H9 (cell line): ENCODE measurements at regions not wholly inside any gene's neighbourhood (a gene's known extent, or its start where the extent isn't known, plus 50 kb on each side); places are given as distances from the start of the nearest gene placed in this dataset.

Source experiments
- DNase-seq: peaks from one replicate; pipeline ENCODE4 v3.0.0-alpha.2; 2017
- H2AFZ ChIP-seq: one replicate; pipeline ENCODE4 v1.6.1; 2013; ENCODE audit warnings: mild to moderate bottlenecking, low read length, control low read depth, moderate library complexity
- H2AK5ac ChIP-seq: 2 replicates; pipeline ENCODE4 v1.6.1; 2013; ENCODE audit warnings: low read length, control low read depth, mixed read lengths; ENCODE audit not compliant: insufficient read length
- H2BK120ac ChIP-seq: one replicate; pipeline ENCODE4 v1.6.1; 2013; ENCODE audit warnings: low read depth, mild to moderate bottlenecking, low read length, control low read depth, inconsistent platforms; ENCODE audit not compliant: poor library complexity, severe bottlenecking
- H2BK12ac ChIP-seq: 2 replicates; pipeline ENCODE4 v1.6.1; 2013; ENCODE audit warnings: low read length, control low read depth, mixed read lengths, low read depth; ENCODE audit not compliant: insufficient read length
- H2BK15ac ChIP-seq: 2 replicates; pipeline ENCODE4 v1.6.1; 2013; ENCODE audit warnings: low read depth, low read length, control low read depth
- H2BK20ac ChIP-seq: one replicate; pipeline ENCODE4 v1.6.1; 2013; ENCODE audit warnings: low read depth, mild to moderate bottlenecking, low read length, control low read depth, inconsistent platforms; ENCODE audit not compliant: poor library complexity, severe bottlenecking
- H2BK5ac ChIP-seq: 2 replicates; pipeline ENCODE4 v1.6.1; 2013; ENCODE audit warnings: low read length, control low read depth, mixed read lengths; ENCODE audit not compliant: insufficient read length
- H3K14ac ChIP-seq: 2 replicates; pipeline ENCODE4 v1.6.1; 2013; ENCODE audit warnings: low read length, control low read depth; ENCODE audit not compliant: insufficient read depth
- H3K18ac ChIP-seq: 2 replicates; pipeline ENCODE4 v1.6.1; 2013; ENCODE audit warnings: low read depth, mild to moderate bottlenecking, mixed read lengths, low read length, control low read depth; ENCODE audit not compliant: insufficient read length
- H3K23ac ChIP-seq: 2 replicates; pipeline ENCODE4 v1.6.1; 2013; ENCODE audit warnings: low read length, control low read depth, mixed read lengths, low read depth; ENCODE audit not compliant: insufficient read length
- H3K23me2 ChIP-seq: 2 replicates; pipeline ENCODE4 v1.6.1; 2013; ENCODE audit warnings: low read depth, mild to moderate bottlenecking, mixed read lengths, low read length, control low read depth; ENCODE audit not compliant: insufficient read length, poor library complexity, severe bottlenecking
- H3K27ac ChIP-seq: 2 replicates; pipeline ENCODE4 v1.5.1; 2013; ENCODE audit warnings: low read length, control low read depth, mixed read lengths, low read depth; ENCODE audit not compliant: insufficient read length
- H3K27me3 ChIP-seq: 2 replicates; pipeline ENCODE4 v1.6.1; 2013; ENCODE audit warnings: low read length, control low read depth, inconsistent platforms; ENCODE audit not compliant: insufficient read depth
- H3K4ac ChIP-seq: 2 replicates; pipeline ENCODE4 v1.6.1; 2013; ENCODE audit warnings: low read depth, mild to moderate bottlenecking, control low read depth, inconsistent platforms, low read length, moderate library complexity
- H3K4me1 ChIP-seq: 2 replicates; pipeline ENCODE4 v1.6.1; 2013; ENCODE audit warnings: low read length, control low read depth, inconsistent platforms; ENCODE audit not compliant: insufficient read depth
- H3K4me2 ChIP-seq: 2 replicates; pipeline ENCODE4 v1.6.1; 2013; ENCODE audit warnings: low read length, control low read depth, mixed read lengths; ENCODE audit not compliant: insufficient read length, insufficient read depth
- H3K56ac ChIP-seq: 2 replicates; pipeline ENCODE4 v1.6.1; 2013; ENCODE audit warnings: low read depth, mild to moderate bottlenecking, mixed read lengths, low read length, control low read depth; ENCODE audit not compliant: insufficient read length
- H3K79me1 ChIP-seq: 2 replicates; pipeline ENCODE4 v1.6.1; 2013; ENCODE audit warnings: low read depth, mild to moderate bottlenecking, moderate library complexity, low read length, control low read depth, inconsistent platforms; ENCODE audit not compliant: insufficient read depth, poor library complexity, severe bottlenecking
- H3K79me2 ChIP-seq: 2 replicates; pipeline ENCODE4 v1.6.1; 2013; ENCODE audit warnings: low read length, control low read depth, inconsistent platforms; ENCODE audit not compliant: insufficient read depth
- H3K9ac ChIP-seq: 2 replicates; pipeline ENCODE4 v1.6.1; 2013; ENCODE audit warnings: low read length, control low read depth, mixed read lengths; ENCODE audit not compliant: insufficient read length; ENCODE audit errors: extremely low read depth
- H3K9me3 ChIP-seq: one replicate; pipeline ENCODE4 v1.6.1; 2013; ENCODE audit warnings: low read depth, low read length, inconsistent platforms; ENCODE audit not compliant: control insufficient read depth
- H3T11ph ChIP-seq: one replicate; pipeline ENCODE4 v1.6.1; 2013; ENCODE audit warnings: mild to moderate bottlenecking, low read length, control low read depth, inconsistent platforms
- H4K20me1 ChIP-seq: one replicate; pipeline ENCODE4 v1.6.1; 2013; ENCODE audit not compliant: control insufficient read depth, insufficient read length, insufficient read depth
- H4K5ac ChIP-seq: 2 replicates; pipeline ENCODE4 v1.6.1; 2013; ENCODE audit warnings: low read depth, mild to moderate bottlenecking, mixed read lengths, low read length, control low read depth; ENCODE audit not compliant: insufficient read length
- H4K8ac ChIP-seq: replicated peaks from 2 replicates; pipeline ENCODE4 v1.6.1; 2013; ENCODE audit warnings: low read length, control low read depth, mixed read lengths, low read depth; ENCODE audit not compliant: insufficient read length
- H4K91ac ChIP-seq: 2 replicates; pipeline ENCODE4 v1.6.1; 2013; ENCODE audit warnings: low read depth, mild to moderate bottlenecking, moderate library complexity, mixed read lengths, low read length, control low read depth; ENCODE audit not compliant: insufficient read length
- H3K27ac Mint-ChIP-seq, 3 experiments: 2 replicates in 2 of 3; 3 replicates in 1 of 3; pipeline ENCODE4 v1.8.0; 2020 to 2021; ENCODE audit warnings: mixed read lengths in 3 of 3, mild to moderate bottlenecking in 1 of 3, moderate library complexity in 1 of 3
- H3K27me3 Mint-ChIP-seq: 2 replicates; pipeline ENCODE4 v1.8.0; 2021; ENCODE audit warnings: low read depth, mild to moderate bottlenecking, moderate library complexity, mixed read lengths
- H3K36me3 Mint-ChIP-seq, 3 experiments: 2 replicates in 2 of 3; 3 replicates in 1 of 3; pipeline ENCODE4 v1.8.0; 2020 to 2021; ENCODE audit warnings: low read depth in 3 of 3, mixed read lengths in 3 of 3; ENCODE audit not compliant: insufficient read depth in 1 of 3
- H3K4me1 Mint-ChIP-seq, 2 experiments: 2 replicates each; pipeline ENCODE4 v1.8.0; 2020; ENCODE audit warnings: mixed read lengths in 2 of 2
- H3K4me3 Mint-ChIP-seq, 2 experiments: 2 replicates in 1 of 2; 3 replicates in 1 of 2; pipeline ENCODE4 v1.8.0; 2020 to 2021; ENCODE audit warnings: mild to moderate bottlenecking in 2 of 2, mixed read lengths in 2 of 2, moderate library complexity in 1 of 2
- H3K9me3 Mint-ChIP-seq, 2 experiments: 2 replicates in 1 of 2; 3 replicates in 1 of 2; pipeline ENCODE4 v1.8.0; 2020; ENCODE audit warnings: mild to moderate bottlenecking in 2 of 2, mixed read lengths in 2 of 2, moderate library complexity in 1 of 2
- WGBS: extraction: QIAGEN DNeasy Blood & Tissue Kit; methylation state at CpG from one replicate; pipeline ENCODE4 v1.1.7; 2013; ENCODE audit warnings: missing lambda C conversion rate, low lambda C conversion rate, mixed read lengths; ENCODE audit not compliant: insufficient read length; ENCODE audit errors: extremely low coverage; 5-methylcytosine and 5-hydroxymethylcytosine counted together
- TF ChIP-seq, protein P1 (sequence below): fragments of 200-600 bp; sonication (generic); conservative IDR thresholded peaks from 3 replicates; pipeline ENCODE4 v1.8.0; 2021; ENCODE audit warnings: antibody characterized with exemption, mild to moderate bottlenecking

DNA sequence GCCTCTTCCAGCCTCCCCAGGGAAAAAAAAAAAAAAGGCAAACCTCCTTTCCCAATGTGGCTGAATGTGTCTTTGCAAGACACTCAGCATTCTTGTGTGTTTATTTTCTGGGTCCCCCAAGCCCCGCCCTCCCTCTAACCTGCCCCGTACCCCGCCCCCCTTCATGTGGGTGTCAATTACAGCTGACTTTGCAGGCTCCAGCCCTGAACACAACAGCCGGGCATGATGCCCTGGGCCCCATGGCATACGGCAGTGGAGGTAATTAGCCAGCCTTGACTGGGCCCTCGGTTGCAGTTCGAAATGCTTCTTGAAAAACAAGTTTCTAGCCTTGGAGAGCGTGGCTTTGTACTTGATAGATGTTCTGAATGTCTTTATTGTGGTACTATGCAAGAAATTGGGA is 354.7 kb upstream of the RBFOX1 start:
- Histone ChIP-seq H3K9me3 (no peaks in the 10 kb centered on the region), H3K4me2 (no peak overlapping the region), H3K14ac (no peak overlapping the region), H3T11ph (no peak overlapping the region), H4K91ac (no peak overlapping the region), H3K23ac (no peak overlapping the region), H2BK20ac (no peak overlapping the region), H3K4ac (no peak overlapping the region), H4K20me1 (no peaks in the 10 kb centered on the region), H2BK12ac (no peak overlapping the region), H3K79me2 (no peaks in the 10 kb centered on the region), H3K4me1 (no peaks in the 10 kb centered on the region), H3K56ac (no peak overlapping the region), H3K27ac (no peak overlapping the region), H2BK5ac (no peak overlapping the region), H4K5ac (no peak overlapping the region), H2AFZ (no peak overlapping the region), H4K8ac (no peak overlapping the region), H3K79me1 (no peaks in the 10 kb centered on the region), H2BK120ac (no peak overlapping the region), H3K27me3 (no peaks in the 10 kb centered on the region), H3K9ac (no peak overlapping the region), H2BK15ac (no peak overlapping the region), H2AK5ac (no peak overlapping the region), H3K18ac (no peak overlapping the region), H3K23me2 (no peaks in the 10 kb centered on the region)
- no peak overlapping the region; a peak in 1 of 7 replicates for H3K27ac Mint-ChIP-seq
- H3K4me1 Mint-ChIP-seq, result peaks cover 3 to 4% of the 10 kb centered on the region in 2 experiments; a peak in 3 of 4 replicates
- H3K36me3 Mint-ChIP-seq, result no peaks in the 10 kb centered on the region
- H3K4me3 Mint-ChIP-seq, result no peak overlapping the region
- no peak for DNase-seq
- TF ChIP-seq, protein P1, sequence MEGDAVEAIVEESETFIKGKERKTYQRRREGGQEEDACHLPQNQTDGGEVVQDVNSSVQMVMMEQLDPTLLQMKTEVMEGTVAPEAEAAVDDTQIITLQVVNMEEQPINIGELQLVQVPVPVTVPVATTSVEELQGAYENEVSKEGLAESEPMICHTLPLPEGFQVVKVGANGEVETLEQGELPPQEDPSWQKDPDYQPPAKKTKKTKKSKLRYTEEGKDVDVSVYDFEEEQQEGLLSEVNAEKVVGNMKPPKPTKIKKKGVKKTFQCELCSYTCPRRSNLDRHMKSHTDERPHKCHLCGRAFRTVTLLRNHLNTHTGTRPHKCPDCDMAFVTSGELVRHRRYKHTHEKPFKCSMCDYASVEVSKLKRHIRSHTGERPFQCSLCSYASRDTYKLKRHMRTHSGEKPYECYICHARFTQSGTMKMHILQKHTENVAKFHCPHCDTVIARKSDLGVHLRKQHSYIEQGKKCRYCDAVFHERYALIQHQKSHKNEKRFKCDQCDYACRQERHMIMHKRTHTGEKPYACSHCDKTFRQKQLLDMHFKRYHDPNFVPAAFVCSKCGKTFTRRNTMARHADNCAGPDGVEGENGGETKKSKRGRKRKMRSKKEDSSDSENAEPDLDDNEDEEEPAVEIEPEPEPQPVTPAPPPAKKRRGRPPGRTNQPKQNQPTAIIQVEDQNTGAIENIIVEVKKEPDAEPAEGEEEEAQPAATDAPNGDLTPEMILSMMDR, result no peak
- H3K9me3 Mint-ChIP-seq, result peaks cover 3 to 5% of the 10 kb centered on the region in 2 experiments; a peak in 3 of 5 replicates
- WGBS, result no CpG with 5 or more reads among the region's 8 CpGs
- H3K27me3 Mint-ChIP-seq, result peaks cover 3% of the 10 kb centered on the region; the same call in 1 of the 2 replicates
